ENCODE measurements at regions not wholly inside any gene's neighbourhood (a gene's known extent, or its start where the extent isn't known, plus 50 kb on each side); places are given as distances from the start of the nearest gene placed in this dataset.

- no peaks in the 10 kb centered on the region for H3K27me3 ChIP-seq (ENCODE audit: low read length)
- no peak overlapping the region for H3K4me3 ChIP-seq (ENCODE audit: insufficient read depth, low read length, poor library complexity, severe bottlenecking)
- no peak overlapping the region for H3K9ac ChIP-seq (ENCODE audit: low read length)
- TF ChIP-seq EZH2phosphoT487 (conservative IDR thresholded peaks at IDR 0.05; ENCODE audit: low read length) (no peak), CTCF (IDR thresholded peaks at IDR 0.05; ENCODE audit: insufficient read depth, low read length, poor library complexity, severe bottlenecking) (no peak)
- no peaks in the 10 kb centered on the region for H3K79me2 ChIP-seq (ENCODE audit: insufficient read depth, low read length)
- no peaks in the 10 kb centered on the region for H4K20me1 ChIP-seq (ENCODE audit: low read depth, low read length)
- no peaks in the 10 kb centered on the region for H3F3A ChIP-seq (ENCODE audit: insufficient read depth)
- no peak overlapping the region for H3K4me2 ChIP-seq (ENCODE audit: low read depth, low read length, poor library complexity, severe bottlenecking)
- no peaks in the 10 kb centered on the region for H3K9me3 ChIP-seq (ENCODE audit: insufficient read depth, low read length)
- no peaks in the 10 kb centered on the region for H3K9me2 ChIP-seq (replicated peaks; ENCODE audit: insufficient read depth, low read length)
- no peak overlapping the region for H2AFZ ChIP-seq (ENCODE audit: low read depth, low read length, severe bottlenecking)
- no peaks in the 10 kb centered on the region for H3K36me3 ChIP-seq (ENCODE audit: low read length)
- H3K27ac ChIP-seq (ENCODE audit: low read depth, low read length) = no peak overlapping the region
Measured at GRCh38 chr10:107616463-107617410, 452.2 kb upstream of the SORCS1 start.

GRCh38 chr10:107616031-107616430 is 451.5 kb upstream of the SORCS1 start:
- H3K9me3 ChIP-seq (ENCODE audit: insufficient read depth, low read length) = no peaks in the 10 kb centered on the region
- H3K79me2 ChIP-seq (ENCODE audit: insufficient read depth, low read length) = no peaks in the 10 kb centered on the region
- no peaks in the 10 kb centered on the region for H3K36me3 ChIP-seq (ENCODE audit: low read length)
- no peaks in the 10 kb centered on the region for H3K9me2 ChIP-seq (replicated peaks; ENCODE audit: insufficient read depth, low read length)
- H3K4me3 ChIP-seq (ENCODE audit: insufficient read depth, low read length, poor library complexity, severe bottlenecking) = no peak overlapping the region
- no peak overlapping the region for H2AFZ ChIP-seq (ENCODE audit: low read depth, low read length, severe bottlenecking)
- TF ChIP-seq EZH2phosphoT487 (conservative IDR thresholded peaks at IDR 0.05; ENCODE audit: low read length) = no peak
- TF ChIP-seq CTCF (IDR thresholded peaks at IDR 0.05; ENCODE audit: insufficient read depth, low read length, poor library complexity, severe bottlenecking) = no peak
- no peak overlapping the region for H3K27ac ChIP-seq (ENCODE audit: low read depth, low read length)
- no peaks in the 10 kb centered on the region for H4K20me1 ChIP-seq (ENCODE audit: low read depth, low read length)
- H3K27me3 ChIP-seq (ENCODE audit: low read length) = no peaks in the 10 kb centered on the region
- no peaks in the 10 kb centered on the region for H3F3A ChIP-seq (ENCODE audit: insufficient read depth)
- H3K9ac ChIP-seq (ENCODE audit: low read length) = no peak overlapping the region
- H3K4me2 ChIP-seq (ENCODE audit: low read depth, low read length, poor library complexity, severe bottlenecking) = no peak overlapping the region

- no peaks in the 10 kb centered on the region for H3K79me2 ChIP-seq (ENCODE audit: insufficient read depth, low read length)
- no peaks in the 10 kb centered on the region for H3K9me3 ChIP-seq (ENCODE audit: insufficient read depth, low read length)
- H4K20me1 ChIP-seq (ENCODE audit: low read depth, low read length) = no peaks in the 10 kb centered on the region
- H3K9me2 ChIP-seq (replicated peaks; ENCODE audit: insufficient read depth, low read length) = no peaks in the 10 kb centered on the region
- no peaks in the 10 kb centered on the region for H3K27me3 ChIP-seq (ENCODE audit: low read length)
- H3K4me3 ChIP-seq (ENCODE audit: insufficient read depth, low read length, poor library complexity, severe bottlenecking) = no peak overlapping the region
- H3K4me2 ChIP-seq (ENCODE audit: low read depth, low read length, poor library complexity, severe bottlenecking) = no peak overlapping the region
- no peaks in the 10 kb centered on the region for H3F3A ChIP-seq (ENCODE audit: insufficient read depth)
- H3K27ac ChIP-seq (ENCODE audit: low read depth, low read length) = no peak overlapping the region
- no peaks in the 10 kb centered on the region for H3K36me3 ChIP-seq (ENCODE audit: low read length)
- no peak overlapping the region for H2AFZ ChIP-seq (ENCODE audit: low read depth, low read length, severe bottlenecking)
- TF ChIP-seq EZH2phosphoT487 (conservative IDR thresholded peaks at IDR 0.05; ENCODE audit: low read length) = no peak
- no peak for TF ChIP-seq CTCF (IDR thresholded peaks at IDR 0.05; ENCODE audit: insufficient read depth, low read length, poor library complexity, severe bottlenecking)
- no peak overlapping the region for H3K9ac ChIP-seq (ENCODE audit: low read length)
Measured at GRCh38 chr10:107614939-107615685, 450.6 kb upstream of the SORCS1 start.
